GM18868 (cell line): ENCODE measurements at regions not wholly inside any gene's neighbourhood (a gene's known extent, or its start where the extent isn't known, plus 50 kb on each side); places are given as distances from the start of the nearest gene placed in this dataset.
"Not testable (repeated sequence)": the region's sequence is repeated elsewhere in the genome, so short reads cannot be mapped to it uniquely, and the experiment has no call there.

ENCODE experiments used
- ATAC-seq: cut with Tn5 transposase; IDR thresholded peaks from one replicate; pipeline ENCODE4 v1.9.1; 2021; ENCODE audit warnings: mild to moderate bottlenecking, moderate library complexity; ENCODE audit not compliant: unreplicated experiment

DNA sequence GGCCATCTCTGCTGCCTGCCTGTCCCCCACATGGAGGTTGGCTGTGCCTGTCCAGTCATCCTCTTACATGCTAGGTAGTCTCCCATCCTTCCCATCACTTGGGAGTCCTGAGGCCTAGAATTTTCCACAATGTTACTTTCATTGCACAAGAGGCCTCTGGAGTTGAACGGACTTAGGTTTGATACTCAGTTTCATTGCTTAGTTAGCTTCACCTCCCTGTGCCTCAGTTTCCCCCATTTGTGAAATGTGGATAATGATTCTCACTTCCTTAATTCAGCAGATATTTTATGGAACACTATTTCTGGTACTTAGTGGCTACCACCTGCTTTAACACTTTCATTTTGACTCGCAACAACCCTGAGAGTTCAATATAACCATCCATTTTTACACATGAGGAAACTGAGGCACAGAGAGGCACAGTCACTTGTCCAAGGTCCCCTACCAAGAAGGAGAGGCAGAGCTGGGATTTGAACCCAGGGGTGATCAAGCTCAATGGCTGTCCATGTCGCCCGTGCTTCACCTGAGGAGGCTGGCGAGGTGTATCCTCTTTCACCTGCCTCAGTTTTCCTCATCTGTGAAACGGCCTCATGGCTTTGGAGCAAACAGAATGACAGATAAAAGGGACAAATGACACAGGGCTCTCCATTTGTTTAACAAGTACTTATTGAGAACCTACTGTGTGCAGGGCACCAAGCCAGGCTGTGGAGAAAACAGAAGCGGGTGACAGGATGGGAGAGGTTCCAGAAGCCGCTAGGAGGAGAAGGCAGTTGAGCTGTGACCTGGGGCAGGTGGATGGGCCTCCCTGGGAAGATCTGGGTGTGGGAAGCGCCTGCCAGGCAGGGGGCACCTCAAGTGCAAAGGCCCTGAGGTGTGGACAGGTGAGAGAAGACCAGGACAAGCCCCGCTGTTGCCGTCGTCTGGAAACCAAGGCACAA, 154.3 kb upstream of the PTPN1 start:
- no peak for ATAC-seq

DNA sequence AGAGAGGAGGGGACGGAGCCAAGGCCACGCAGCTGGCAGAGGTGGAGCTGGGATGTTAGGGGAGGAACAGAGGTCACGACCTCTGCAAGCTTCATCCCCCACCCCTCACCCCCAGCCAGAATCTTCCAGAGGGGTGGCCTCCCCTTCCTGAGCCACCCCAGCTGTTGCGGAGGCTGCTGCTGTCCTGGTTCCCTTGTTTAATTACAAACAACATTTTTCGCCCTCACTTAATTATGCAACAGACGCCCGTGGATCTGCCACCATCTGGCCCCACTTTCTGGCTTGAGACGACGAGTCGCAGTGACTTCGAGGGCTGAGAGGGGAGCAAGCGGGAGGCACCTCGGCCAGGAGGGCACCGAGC, 153.7 kb upstream of the PTPN1 start:
- ATAC-seq, result no peak

DNA sequence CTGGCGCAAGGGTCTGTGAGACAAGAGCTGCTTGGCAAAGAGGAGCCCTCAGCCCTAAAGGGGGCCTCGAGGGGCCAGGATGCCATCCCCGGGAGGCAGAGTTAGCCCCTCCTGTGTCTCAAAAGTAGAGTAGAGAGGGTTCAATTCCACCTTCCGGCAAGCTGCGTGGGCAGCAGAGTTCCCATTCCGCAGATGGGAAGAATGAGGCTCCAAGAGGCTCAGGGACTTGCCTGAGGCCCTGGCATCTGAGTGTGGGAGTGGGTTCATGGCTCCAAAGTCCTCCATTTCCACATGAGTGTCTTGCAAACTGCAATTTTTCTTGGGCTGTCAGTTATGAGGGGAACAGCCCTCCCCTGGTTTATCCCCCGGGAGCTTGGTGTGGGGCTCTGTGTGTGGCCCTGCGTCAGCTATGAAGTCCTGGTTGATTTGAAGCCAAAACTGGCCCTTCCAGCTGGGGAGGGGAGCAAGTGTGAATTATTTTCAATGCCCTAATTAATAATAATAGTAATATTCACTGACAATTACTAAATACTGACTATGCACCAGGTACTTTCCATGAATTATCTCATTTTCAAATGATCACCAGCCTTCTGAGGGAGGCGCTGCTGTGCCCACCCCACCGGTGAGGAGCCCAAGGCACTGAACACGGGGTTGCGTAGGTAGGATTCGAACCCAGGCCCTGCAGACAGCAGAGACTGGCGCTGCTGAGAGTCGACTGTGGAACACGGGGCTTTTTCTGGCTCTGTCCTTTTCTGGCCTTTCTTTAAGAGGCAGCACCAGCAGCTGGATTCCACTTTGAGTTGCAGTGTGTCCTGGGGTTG, 153.0 kb upstream of the PTPN1 start:
- no peak for ATAC-seq

DNA sequence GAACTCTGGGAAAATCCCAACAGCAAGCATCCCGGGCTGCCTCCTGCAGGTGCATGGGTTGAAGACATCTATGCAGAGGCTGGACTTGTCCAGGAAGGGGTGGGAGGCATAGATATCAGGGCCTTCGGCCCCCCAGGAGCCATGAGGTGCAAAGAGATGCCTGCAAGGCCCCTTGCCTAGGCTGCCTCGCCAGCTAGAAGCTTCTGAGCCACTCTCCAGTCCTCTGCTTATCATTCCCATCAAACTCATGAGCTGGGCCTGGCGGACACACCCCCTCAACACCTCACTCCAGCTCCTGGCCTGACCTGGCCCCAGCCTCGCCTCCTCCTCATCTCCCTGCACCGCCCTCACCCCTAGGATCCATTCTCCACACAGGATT, 152.4 kb upstream of the PTPN1 start:
- ATAC-seq, result no peak

DNA sequence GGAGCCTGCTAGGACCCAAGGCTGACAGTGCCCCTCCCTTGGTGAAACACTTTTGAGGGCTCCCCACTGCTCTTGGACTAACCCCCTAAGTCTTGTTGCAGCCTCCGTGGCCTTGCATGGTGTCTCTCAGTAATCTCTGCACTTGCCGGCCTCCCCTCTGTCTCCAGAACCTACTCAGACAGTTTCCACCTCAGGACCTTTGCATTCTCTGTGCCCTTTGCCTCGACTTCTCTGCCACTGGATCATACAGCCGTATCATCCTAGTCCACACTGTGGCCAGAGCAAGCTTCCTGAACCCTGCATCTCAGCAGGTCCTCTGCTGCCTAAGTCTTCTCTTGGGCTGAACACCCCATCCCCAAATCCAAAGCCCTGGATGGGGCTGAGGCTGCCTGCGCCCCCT, 152.0 kb upstream of the PTPN1 start:
- ATAC-seq, result no peak

DNA sequence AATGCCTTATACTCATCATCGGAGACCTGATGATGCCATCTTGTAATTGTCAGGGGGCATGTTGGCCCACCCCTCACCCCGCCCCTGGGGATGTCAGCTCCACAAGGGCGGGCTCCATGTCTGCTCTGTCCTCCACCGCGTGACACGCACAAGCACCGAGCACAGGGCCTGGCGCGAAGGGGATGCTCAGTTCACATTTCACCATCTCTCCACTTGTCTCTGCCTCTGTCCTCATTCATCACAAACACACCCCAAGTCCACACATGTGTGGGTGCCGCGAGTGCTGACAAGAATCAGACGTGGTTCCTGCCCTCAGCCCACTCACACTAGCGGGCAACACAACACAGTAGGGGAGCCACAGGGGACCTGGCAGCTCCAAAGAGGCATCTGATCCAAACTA, 151.2 kb upstream of the PTPN1 start:
- ATAC-seq, result no peak

DNA sequence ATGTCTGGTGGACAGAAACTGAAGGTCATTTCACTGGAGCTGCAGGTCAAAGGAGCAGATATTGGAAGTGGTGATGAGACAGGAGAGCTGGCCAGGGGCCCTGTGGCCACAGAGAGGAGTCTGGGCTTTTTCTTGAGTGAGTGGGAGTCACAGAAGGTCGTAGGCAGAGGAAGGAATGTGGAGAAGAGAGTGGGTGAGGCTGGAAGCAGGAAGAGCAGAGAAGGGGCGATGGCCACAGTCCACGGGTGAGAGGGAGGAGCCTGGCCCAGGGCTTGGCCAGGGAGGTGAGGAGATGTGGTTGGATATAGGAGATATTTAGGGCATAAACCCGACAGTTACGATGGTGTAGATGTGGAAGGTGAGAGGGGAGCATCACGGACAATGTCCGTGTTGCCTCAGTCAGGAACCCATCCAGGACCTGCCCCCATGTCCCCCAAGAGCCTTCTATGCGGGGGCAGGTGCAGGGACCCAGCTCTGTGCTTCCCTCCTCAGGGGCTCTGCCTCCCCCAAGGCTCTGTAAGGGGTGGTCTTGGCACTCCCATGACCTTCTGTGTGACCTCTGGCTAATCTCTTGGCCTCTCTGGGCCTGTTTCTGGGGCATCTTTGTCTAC, 150.5 kb upstream of the PTPN1 start:
- ATAC-seq, result no peak

DNA sequence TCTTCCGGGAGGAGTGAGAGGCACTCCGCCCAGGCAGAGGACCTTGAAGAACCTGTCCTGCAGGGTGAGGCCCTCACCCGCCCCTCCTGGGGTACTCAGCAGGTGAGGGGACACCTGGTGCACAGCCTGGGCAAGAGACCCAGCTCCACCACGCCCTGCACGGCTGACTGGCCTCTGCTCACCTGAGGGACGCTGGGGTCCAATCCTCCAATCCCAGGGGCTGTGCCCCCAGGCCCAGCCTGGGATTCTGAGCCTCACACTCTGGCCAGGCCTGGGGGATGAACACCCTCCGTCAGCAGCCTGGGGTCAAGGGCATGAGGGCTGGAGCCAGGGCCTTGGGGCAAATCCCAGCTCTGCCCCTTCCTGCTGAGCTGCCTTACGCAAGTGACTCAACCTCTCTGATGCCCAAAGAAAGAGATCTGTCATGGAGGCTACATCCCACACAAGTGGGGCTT, 149.9 kb upstream of the PTPN1 start:
- ATAC-seq, result no peak

DNA sequence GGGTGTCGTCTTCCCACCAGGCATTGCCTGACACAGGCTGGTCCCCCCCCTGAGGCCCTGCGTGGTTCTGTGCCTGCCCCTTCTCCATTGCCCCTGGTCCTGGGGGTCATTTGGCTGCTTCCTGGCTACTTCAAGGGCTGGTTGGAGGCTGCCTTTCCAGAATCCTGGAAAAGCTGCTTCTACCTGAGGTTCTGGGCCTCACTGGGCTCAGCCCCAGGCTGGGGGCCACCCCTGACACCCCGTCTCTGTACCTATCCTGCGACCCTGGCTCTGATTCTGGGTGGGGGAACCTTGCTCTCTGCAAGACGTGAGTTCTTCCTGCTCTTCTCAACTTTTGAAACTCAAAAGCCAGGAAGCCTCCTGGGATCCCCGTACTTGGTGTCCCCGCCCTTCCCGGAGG, 149.3 kb upstream of the PTPN1 start:
- ATAC-seq, result no peak

DNA sequence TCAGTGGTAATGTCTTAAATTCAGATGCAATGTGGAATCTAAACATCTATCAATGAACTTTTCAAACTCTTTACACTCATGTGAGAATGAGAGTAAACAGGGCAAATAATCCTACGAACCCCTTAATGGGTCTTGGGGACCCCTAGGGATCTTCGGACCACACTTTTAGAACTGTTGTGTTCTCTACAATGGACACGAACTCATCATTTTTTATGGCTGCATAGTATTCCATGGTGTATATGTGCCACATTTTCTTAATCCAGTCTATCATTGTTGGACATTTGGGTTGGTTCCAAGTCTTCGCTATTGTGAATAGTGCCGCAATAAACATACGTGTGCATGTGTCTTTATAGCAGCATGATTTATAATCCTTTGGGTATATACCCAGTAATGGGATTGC, 148.0 kb upstream of the PTPN1 start:
- not testable (repeated sequence) for ATAC-seq

DNA sequence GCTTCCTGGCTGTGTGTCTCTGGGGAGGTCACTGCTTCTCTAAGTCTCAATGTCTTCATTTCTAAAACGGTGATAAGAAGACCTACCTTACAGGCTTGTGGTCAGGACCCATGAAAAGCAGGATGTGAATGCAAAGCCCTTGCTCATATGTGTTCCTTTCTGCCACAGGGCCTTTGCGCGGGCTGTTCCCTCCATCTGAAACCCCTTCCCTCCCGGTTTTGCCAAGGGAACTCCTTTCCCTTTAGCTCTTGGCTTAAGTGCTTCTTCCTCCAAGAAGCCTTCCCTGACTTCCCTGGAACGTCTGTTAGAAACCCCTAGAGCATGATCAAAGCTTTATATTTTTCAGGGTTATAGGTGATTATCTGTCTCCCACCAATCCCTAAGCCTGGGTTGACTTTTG, 147.2 kb upstream of the PTPN1 start:
- no peak for ATAC-seq

DNA sequence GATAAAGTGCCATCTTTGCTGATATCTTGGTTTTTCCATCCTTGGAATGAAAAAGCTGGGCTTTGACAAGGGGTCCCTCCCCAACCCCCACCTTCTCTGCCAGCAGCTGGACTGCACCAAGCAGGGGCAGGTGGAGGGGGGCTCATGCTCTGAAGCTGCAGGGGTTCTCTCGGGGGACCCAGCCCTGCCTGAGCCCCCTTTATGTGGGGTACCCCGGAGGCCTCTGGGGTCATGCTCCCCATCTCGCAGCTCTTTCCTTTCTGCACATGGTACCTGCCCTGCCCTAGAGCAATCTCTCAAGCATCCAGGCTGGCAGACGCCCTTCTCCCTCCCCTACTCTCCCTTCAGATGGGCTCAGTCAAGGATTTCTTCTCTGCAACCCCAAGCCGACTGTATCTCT, 146.7 kb upstream of the PTPN1 start:
- ATAC-seq, result no peak

DNA sequence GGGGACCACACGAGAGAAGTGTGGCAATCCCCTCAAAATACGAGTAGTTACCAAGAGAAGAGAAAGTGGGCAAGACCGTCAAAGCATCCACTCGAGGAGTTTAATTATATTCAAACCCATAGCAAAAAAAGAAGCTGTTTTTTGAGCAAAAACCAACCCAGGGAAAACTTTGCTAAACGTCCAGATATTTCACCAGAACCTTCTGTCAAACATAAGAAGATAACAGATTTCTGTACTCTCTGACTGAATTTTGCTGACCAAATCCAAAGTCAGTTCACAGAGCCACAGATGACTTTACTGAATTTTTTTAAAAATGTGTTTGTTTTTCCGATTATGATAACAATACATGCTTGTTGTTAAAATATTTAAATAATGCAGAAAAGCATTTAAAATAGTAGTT, 145.6 kb upstream of the PTPN1 start:
- no peak for ATAC-seq

DNA sequence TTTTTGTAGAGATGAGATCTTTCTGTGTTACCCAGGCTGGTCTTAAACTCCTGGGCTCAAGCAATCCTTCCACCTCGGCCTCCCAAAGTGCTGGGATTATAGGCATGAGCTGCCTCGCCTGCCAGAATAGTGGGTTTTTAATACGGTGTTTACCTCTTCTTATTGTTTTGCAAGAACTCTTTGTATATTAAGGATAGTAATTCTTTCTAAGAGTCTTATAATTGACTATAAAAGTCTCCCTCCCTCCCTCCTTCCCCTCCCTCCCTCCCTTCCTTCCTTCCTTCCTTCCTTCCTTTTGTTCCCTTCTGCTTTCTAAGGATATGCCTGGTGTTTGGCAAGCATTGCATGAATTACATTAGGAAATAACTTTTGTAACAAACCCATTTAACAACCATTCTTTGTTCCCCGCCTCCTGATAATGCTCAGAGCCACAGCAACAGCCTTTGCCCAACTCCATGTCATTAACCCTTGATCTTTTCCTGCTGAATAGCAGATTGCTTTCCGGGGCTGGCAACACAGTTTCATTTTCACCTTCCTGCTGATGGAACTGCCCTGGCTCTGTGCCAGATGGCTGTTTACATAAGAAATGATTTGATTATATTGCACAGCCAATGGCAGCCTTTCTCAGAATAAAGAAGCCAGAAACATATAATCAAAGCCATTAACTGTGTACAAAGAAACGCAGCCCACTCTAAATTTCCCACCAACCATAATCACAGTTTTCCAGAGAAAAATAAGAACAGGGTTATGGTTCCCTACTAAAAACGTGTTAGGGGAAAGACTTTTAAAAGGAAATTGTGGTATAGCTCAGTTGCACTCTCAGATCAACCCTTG, 143.7 kb upstream of the PTPN1 start:
- ATAC-seq, result no peak

DNA sequence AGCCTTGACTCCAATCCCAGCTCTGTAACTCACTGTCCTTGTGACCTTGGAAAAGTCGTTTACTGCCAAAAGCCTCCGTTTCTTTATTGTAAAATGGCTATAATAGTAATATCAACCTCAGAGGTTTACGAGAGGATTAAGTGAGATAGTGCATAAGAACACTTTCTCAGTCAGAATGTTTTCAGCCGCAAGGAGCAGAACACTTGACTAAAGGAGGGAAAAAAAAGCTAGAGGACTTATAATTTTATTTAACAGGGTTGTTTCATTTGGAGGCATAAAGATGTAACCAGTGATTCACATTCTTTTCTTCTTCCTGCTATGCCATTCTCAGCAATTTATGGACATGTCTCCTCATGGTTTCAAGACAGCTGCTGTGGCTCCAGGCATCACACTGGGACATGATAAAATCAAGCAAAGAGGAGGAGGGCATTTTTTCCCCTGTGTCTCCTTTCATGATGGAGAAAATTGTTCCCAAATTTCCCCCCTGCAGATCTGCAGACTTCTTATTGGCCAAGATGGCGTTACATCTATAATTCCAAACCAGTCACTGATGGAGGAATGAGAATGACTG, 143.0 kb upstream of the PTPN1 start:
- no peak for ATAC-seq

DNA sequence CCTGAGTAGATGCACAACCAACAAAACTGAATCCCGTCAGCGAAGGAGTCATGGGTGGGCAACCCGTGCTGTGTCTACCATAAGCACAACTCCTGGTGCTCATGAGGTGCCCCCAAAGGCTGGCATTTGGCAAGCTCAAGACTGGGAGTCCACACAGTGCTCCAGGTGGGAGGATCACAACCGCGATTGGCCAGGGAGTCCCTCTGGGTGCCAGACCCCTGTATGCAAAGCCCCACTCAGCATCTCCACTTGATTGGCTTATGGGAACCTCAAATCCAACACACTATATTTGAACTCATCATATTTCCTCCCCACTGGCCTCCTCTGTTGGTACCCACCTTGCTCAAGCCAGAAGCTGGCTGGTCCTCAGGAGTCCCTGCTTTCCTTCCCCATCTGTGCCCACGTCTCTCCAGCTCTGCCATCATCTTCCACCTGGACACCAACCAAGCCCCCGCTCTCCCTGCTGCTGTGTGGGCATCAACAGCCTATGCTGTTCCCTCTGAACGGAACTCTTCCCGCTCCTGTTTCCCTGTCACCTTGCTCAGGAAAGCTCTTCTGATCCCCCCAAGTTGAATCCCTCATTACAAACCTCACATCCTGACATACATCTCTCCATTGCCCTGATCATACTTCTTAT, 142.3 kb upstream of the PTPN1 start:
- ATAC-seq, result no peak

DNA sequence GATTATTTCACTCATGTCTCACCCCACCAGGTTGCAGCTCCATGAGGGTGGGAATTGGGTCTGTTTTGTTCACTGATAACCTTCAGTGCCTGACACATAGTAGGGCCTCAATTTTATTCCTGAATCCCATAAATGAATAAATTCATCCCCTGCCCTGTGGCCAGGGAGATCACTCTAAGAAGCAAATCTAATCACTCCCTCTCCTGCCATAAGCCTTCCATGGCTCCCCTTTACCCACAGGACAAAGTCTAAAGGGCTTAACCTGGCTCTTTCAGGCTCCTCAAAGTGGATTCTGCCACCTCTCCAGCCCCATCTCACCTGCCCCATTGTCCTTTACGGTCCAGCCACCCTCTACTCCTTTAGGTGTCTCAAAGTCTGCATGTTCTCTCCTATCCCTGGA, 141.8 kb upstream of the PTPN1 start:
- no peak for ATAC-seq

DNA sequence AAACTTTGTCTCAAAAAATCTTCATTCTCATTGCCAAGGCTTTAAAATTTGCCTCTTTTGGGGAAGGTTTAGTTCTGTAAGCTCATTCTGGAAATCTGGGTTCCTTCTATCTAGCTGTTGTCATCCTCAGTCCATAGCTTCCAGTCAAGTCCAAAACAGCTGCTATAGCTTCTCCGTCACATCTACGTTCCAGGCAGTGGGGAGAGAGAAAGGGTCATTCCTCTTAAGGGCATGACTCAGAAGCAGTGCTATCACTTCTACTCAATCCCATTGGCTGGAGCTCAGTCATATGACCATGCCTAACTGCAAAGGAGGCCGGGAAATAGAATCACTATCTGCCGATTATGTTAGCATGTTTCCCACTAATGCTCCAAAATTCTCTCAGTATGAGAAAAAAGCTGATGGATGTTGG, 141.4 kb upstream of the PTPN1 start:
- ATAC-seq, result no peak

DNA sequence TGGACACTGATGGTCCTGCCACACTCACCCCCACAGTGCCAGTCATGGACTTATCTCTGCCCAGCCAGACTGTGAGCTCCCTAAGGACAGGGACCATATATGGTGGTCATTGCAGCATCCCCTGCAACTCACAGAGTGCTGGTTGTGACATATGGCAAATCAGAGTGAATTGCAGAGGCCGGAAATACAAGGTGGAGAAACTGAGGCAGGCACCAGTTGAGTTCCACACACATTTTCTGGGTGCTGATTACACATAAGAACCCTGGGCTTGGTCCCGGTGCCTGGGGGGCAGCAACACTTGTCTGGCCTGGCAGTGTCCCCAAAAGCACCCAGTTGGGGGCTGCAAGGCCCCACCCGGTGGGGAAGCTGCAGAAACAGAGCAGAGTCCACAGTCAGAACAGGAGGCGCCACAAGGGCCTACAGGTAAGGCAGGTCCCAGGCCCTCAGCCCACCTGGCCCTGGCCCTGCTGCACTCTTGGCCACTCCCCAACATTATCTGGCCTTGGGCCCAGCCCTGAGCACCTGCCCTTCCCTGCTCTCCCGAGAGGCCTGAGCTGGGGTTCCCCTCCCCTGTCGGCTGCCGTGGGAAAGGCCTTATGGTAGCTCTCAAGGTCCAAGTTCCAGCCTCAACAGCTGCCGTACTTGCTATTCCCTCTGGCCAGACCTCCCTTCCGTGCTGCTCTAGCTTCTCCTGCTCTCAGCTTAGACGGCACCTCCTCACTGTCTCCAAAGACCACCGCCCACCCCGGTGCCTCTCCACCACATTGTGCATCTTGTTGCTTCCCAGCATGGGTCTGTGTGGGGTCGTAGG, 140.8 kb upstream of the PTPN1 start:
- no peak for ATAC-seq
